ENCODE measurements at regions not wholly inside any gene's neighbourhood (a gene's known extent, or its start where the extent isn't known, plus 50 kb on each side); places are given as distances from the start of the nearest gene placed in this dataset.

DNA sequence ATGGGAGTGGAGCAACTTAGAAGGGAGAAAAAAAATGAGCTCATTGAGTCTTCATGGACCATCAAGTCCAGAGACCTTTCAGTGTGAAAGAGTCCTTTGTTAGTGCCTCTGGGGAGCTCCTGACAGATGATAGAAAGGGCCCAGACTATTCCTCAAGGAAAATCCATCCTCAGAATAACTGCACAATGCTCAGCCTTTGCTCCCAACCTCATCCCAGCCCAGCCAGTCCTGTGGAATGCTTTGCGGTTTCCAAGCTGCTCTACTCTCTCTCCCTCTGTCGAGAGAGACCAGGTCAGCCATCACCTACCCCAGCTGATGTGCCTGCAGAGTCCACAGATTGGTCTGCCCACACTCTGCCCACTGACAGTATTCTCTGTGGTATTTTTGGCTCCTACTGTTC, 406.2 kb downstream of the MFSD1 start:
- TF ChIP-seq, protein P1, sequence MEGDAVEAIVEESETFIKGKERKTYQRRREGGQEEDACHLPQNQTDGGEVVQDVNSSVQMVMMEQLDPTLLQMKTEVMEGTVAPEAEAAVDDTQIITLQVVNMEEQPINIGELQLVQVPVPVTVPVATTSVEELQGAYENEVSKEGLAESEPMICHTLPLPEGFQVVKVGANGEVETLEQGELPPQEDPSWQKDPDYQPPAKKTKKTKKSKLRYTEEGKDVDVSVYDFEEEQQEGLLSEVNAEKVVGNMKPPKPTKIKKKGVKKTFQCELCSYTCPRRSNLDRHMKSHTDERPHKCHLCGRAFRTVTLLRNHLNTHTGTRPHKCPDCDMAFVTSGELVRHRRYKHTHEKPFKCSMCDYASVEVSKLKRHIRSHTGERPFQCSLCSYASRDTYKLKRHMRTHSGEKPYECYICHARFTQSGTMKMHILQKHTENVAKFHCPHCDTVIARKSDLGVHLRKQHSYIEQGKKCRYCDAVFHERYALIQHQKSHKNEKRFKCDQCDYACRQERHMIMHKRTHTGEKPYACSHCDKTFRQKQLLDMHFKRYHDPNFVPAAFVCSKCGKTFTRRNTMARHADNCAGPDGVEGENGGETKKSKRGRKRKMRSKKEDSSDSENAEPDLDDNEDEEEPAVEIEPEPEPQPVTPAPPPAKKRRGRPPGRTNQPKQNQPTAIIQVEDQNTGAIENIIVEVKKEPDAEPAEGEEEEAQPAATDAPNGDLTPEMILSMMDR (IDR thresholded peaks at IDR 0.05) = no peak
- TF ChIP-seq POLR2A (IDR thresholded peaks at IDR 0.05) = no peak

Measured in adrenal gland (tissue), 5 donors.